Fibroblast of lung (primary cell): ENCODE measurements at regions not wholly inside any gene's neighbourhood (a gene's known extent, or its start where the extent isn't known, plus 50 kb on each side); places are given as distances from the start of the nearest gene placed in this dataset.

ENCODE experiments used
- EZH2 ChIP-seq: IDR thresholded peaks from 2 replicates; pipeline ENCODE4 v1.5.1; 2012; ENCODE audit warnings: low read length, control low read depth, mild to moderate bottlenecking; ENCODE audit errors: missing control alignments
- TF ChIP-seq, protein P1 (sequence below), 2 donors: IDR thresholded peaks in 1 of 2; conservative IDR thresholded peaks in 1 of 2; 1 replicate in 1 of 2; 2 replicates in 1 of 2; pipeline ENCODE4 v1.5.1; 2011 to 2012; ENCODE audit warnings: low read length in 2 of 2, control low read depth in 1 of 2, inconsistent platforms in 1 of 2, low read depth in 1 of 2, mild to moderate bottlenecking in 1 of 2

GRCh38 chr3:194197981-194198695 is 62.2 kb downstream of the HES1 start:
- TF ChIP-seq, protein P1, sequence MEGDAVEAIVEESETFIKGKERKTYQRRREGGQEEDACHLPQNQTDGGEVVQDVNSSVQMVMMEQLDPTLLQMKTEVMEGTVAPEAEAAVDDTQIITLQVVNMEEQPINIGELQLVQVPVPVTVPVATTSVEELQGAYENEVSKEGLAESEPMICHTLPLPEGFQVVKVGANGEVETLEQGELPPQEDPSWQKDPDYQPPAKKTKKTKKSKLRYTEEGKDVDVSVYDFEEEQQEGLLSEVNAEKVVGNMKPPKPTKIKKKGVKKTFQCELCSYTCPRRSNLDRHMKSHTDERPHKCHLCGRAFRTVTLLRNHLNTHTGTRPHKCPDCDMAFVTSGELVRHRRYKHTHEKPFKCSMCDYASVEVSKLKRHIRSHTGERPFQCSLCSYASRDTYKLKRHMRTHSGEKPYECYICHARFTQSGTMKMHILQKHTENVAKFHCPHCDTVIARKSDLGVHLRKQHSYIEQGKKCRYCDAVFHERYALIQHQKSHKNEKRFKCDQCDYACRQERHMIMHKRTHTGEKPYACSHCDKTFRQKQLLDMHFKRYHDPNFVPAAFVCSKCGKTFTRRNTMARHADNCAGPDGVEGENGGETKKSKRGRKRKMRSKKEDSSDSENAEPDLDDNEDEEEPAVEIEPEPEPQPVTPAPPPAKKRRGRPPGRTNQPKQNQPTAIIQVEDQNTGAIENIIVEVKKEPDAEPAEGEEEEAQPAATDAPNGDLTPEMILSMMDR (conservative IDR thresholded peaks at IDR 0.05 in 1 of 2, IDR thresholded peaks at IDR 0.05 in 1 of 2; ENCODE audit: low read depth in 1 of 2, low read length in 2 of 2): no peak
- no peak for TF ChIP-seq EZH2
